ENCODE measurements at regions not wholly inside any gene's neighbourhood (a gene's known extent, or its start where the extent isn't known, plus 50 kb on each side); places are given as distances from the start of the nearest gene placed in this dataset.

GRCh38 chr10:130648807-130649206, 512.6 kb downstream of the GLRX3 start:
- TF ChIP-seq CTCF (IDR thresholded peaks at IDR 0.05) (no peak), POLR2A (IDR thresholded peaks at IDR 0.05) (no peak)
